H1 (cell line): ENCODE measurements at regions not wholly inside any gene's neighbourhood (a gene's known extent, or its start where the extent isn't known, plus 50 kb on each side); places are given as distances from the start of the nearest gene placed in this dataset.

Source experiments
- KDM5A ChIP-seq: fragments of 200-600 bp; IDR thresholded peaks from 2 replicates; pipeline ENCODE4 v1.7.1; 2012; ENCODE audit warnings: mild to moderate bottlenecking, low read length, inconsistent platforms, mixed read lengths
- POU5F1 ChIP-seq: IDR thresholded peaks from 2 replicates; pipeline ENCODE4 v1.6.1; 2011; ENCODE audit warnings: low read depth, mild to moderate bottlenecking, low read length, moderate library complexity

DNA sequence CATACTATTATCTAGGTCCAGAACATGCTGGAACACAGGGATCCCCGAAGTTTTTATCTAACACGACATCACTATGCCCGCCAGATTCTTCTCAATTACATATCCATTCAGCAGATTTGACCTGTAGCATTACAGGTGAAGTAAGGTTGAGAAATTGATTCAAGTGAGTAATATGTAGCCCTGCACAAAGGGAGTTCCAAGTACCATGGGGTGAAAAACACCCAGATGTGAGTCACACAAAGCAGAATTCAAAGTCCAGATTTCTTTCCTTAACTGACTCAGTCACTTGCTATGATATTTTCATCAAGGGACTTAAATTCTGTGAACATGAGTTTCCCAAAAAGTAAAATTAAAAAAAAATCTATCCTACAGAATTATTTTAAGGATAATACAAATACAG is 655.4 kb upstream of the PTCHD4 start (continued):
- TF ChIP-seq POU5F1: no peak
- no peak for TF ChIP-seq KDM5A
